ENCODE measurements at regions not wholly inside any gene's neighbourhood (a gene's known extent, or its start where the extent isn't known, plus 50 kb on each side); places are given as distances from the start of the nearest gene placed in this dataset.

GRCh38 chr10:42887734-42888503 lies 105.3 kb downstream of the BMS1 start:
- Mint-ChIP-seq H3K27ac (peak overlapping the region in 1 of 3 experiments; percentile 72; a peak in 1 of 7 replicates), H3K9me3 (peaks cover 4 to 6% of the 10 kb centered on the region in 2 experiments), H3K4me1 (peaks cover 7 to 10% of the 10 kb centered on the region in 2 experiments), H3K4me3 (no peak overlapping the region), H3K36me3 (ENCODE audit: insufficient read depth in 1 of 3, low read depth in 3 of 3) (no peaks in the 10 kb centered on the region; a peak in 3 of 7 replicates), H3K27me3 (ENCODE audit: low read depth) (no peaks in the 10 kb centered on the region; the same call in none of the 2 replicates)
- Histone ChIP-seq H2AK5ac (ENCODE audit: insufficient read length, low read length) (no peak overlapping the region), H4K5ac (ENCODE audit: insufficient read length, low read depth, low read length) (no peak overlapping the region), H4K8ac (replicated peaks; ENCODE audit: insufficient read length, low read depth, low read length) (no peak overlapping the region), H2AFZ (ENCODE audit: low read length) (no peak overlapping the region), H3K23ac (ENCODE audit: insufficient read length, low read depth, low read length) (no peak overlapping the region), H3K9ac (ENCODE audit: extremely low read depth, insufficient read length, low read length) (no peak overlapping the region), H3K18ac (ENCODE audit: insufficient read length, low read depth, low read length) (no peak overlapping the region), H3K4ac (ENCODE audit: low read depth, low read length) (no peak overlapping the region), H2BK120ac (ENCODE audit: low read depth, low read length, poor library complexity, severe bottlenecking) (no peak overlapping the region), H3K27ac (ENCODE audit: insufficient read length, low read depth, low read length) (no peak overlapping the region), H3K4me2 (ENCODE audit: insufficient read depth, insufficient read length, low read length) (no peak overlapping the region), H3K27me3 (ENCODE audit: insufficient read depth, low read length) (no peaks in the 10 kb centered on the region), H2BK15ac (ENCODE audit: low read depth, low read length) (no peak overlapping the region), H3K4me1 (ENCODE audit: insufficient read depth, low read length) (no peaks in the 10 kb centered on the region), H2BK5ac (ENCODE audit: insufficient read length, low read length) (no peak overlapping the region), H3K9me3 (ENCODE audit: control insufficient read depth, low read depth, low read length) (no peaks in the 10 kb centered on the region), H3K79me2 (ENCODE audit: insufficient read depth, low read length) (no peaks in the 10 kb centered on the region), H2BK20ac (ENCODE audit: low read depth, low read length, poor library complexity, severe bottlenecking) (no peak overlapping the region), H4K91ac (ENCODE audit: insufficient read length, low read depth, low read length) (no peak overlapping the region), H2BK12ac (ENCODE audit: insufficient read length, low read depth, low read length) (no peak overlapping the region), H3K56ac (ENCODE audit: insufficient read length, low read depth, low read length) (no peak overlapping the region), H3K79me1 (ENCODE audit: insufficient read depth, low read depth, low read length, poor library complexity, severe bottlenecking) (no peaks in the 10 kb centered on the region), H3K23me2 (ENCODE audit: insufficient read length, low read depth, low read length, poor library complexity, severe bottlenecking) (no peaks in the 10 kb centered on the region), H4K20me1 (ENCODE audit: control insufficient read depth, insufficient read depth, insufficient read length) (no peaks in the 10 kb centered on the region), H3T11ph (ENCODE audit: low read length) (no peak overlapping the region), H3K14ac (ENCODE audit: insufficient read depth, low read length) (no peak overlapping the region)
- DNase-seq, result no peak
- WGBS (ENCODE audit: extremely low coverage, insufficient read length, low lambda C conversion rate), result no CpG with 5 or more reads among the region's 1 CpG
- no peak for TF ChIP-seq CTCF (conservative IDR thresholded peaks at IDR 0.05)

Measured in H9 (cell line).